Stomach (tissue), 4 donors: ENCODE measurements at regions not wholly inside any gene's neighbourhood (a gene's known extent, or its start where the extent isn't known, plus 50 kb on each side); places are given as distances from the start of the nearest gene placed in this dataset.

ENCODE experiments used
- POLR2A ChIP-seq, 4 donors: fragments of 450-650 bp; IDR thresholded peaks; one replicate each; pipeline ENCODE4 v1.6.1; 2016; ENCODE audit warnings: antibody characterized with exemption in 4 of 4, control low read depth in 2 of 4, mild to moderate bottlenecking in 1 of 4, moderate library complexity in 1 of 4
- POLR2AphosphoS5 ChIP-seq, 3 donors: sonication (generic); formaldehyde crosslinking; IDR thresholded peaks; one replicate each; pipeline ENCODE4 v1.6.1; 2016; ENCODE audit warnings: antibody characterized with exemption in 3 of 3
- TF ChIP-seq, protein P1 (sequence below), 7 experiments: fragments of 450-650 bp in 4 of 7; fragments of 200-600 bp in 3 of 7; sonication (generic) in 3 of 7; IDR thresholded peaks; one replicate each; pipeline ENCODE4 v1.5.1; 2016 to 2019; ENCODE audit warnings: antibody characterized with exemption in 7 of 7, control low read depth in 2 of 7, mild to moderate bottlenecking in 1 of 7

DNA sequence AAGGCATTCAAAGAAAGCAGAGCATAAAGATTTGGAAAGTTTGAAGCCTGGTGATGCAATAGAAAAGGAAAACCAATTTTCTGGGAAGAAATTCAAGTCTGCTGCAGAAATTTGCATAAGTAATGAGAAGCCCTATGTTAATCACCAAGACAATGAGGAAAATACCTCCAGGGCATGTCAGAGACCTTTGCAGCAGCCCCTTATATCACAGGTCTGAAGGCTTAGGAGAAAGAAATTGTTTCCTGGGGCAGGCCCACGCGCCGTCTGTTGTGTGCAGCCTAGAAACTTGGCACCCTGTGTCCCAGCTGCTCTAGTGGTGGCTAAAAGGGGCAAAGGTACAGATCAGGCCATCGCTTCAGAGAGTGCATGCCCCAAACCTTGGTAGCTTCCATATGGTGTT lies 495.3 kb upstream of the CDH6 start:
- TF ChIP-seq, protein P1, sequence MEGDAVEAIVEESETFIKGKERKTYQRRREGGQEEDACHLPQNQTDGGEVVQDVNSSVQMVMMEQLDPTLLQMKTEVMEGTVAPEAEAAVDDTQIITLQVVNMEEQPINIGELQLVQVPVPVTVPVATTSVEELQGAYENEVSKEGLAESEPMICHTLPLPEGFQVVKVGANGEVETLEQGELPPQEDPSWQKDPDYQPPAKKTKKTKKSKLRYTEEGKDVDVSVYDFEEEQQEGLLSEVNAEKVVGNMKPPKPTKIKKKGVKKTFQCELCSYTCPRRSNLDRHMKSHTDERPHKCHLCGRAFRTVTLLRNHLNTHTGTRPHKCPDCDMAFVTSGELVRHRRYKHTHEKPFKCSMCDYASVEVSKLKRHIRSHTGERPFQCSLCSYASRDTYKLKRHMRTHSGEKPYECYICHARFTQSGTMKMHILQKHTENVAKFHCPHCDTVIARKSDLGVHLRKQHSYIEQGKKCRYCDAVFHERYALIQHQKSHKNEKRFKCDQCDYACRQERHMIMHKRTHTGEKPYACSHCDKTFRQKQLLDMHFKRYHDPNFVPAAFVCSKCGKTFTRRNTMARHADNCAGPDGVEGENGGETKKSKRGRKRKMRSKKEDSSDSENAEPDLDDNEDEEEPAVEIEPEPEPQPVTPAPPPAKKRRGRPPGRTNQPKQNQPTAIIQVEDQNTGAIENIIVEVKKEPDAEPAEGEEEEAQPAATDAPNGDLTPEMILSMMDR (IDR thresholded peaks at IDR 0.05), result no peak
- TF ChIP-seq POLR2AphosphoS5 (IDR thresholded peaks at IDR 0.05) (no peak), POLR2A (IDR thresholded peaks at IDR 0.05) (no peak)
